A673 (cell line): ENCODE measurements at regions not wholly inside any gene's neighbourhood (a gene's known extent, or its start where the extent isn't known, plus 50 kb on each side); places are given as distances from the start of the nearest gene placed in this dataset.

Experiments
- EZH2 ChIP-seq: fragments of 200-600 bp; sonication (generic); IDR thresholded peaks from 2 replicates; pipeline ENCODE4 v1.6.1; 2017; ENCODE audit warnings: borderline replicate concordance, low read depth, mild to moderate bottlenecking, mixed read lengths, antibody characterized with exemption, low read length; ENCODE audit not compliant: poor library complexity, severe bottlenecking
- TF ChIP-seq, protein P1 (sequence below): fragments of 300-800, 200-600 bp; sonication (generic); conservative IDR thresholded peaks from 2 replicates; pipeline ENCODE4 v1.5.1; 2017; ENCODE audit warnings: low read depth, mild to moderate bottlenecking, antibody characterized with exemption, low read length, moderate library complexity, mixed read lengths

DNA sequence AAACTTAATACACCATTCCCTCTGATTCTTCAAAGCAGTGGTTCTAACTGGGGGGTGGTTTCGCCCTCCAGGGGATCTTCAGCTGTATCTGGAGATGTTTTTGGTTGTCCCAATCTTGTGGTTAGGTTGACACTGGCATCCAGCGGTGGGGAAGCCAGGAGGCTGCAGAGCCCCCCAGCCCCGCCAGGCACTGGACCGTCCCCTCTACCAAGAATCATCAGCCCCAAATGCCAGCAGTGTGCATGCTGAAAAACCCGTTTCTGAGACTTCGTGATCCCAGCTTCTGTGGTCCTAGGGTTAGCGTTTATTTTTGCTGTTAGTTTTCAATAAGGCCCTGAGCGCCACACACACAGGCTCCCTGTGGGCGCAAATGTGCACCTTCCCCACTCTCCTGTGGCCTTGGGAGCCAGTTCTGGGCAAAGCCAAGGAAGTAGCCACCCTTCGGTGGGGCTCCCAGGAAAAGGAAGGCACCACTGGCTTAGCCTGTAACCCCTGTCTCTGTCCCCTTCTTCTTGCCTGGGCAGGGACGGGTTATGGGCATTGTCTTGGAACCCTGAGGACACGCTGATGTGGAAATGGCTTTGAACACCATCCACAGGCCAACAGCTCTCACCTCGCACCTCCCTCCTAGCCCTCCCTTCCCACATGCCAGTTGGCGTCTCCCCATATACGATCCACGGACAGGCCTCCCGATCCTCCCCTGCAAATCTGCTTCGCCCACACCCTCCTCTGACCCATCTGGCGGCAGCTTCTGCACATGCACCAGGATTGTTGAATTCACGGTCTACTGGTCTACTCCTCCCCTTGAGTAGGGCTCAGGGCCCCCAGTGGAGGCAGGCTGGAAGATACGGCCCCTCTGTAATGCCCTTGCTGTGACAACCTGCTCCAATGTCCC, 71.4 kb upstream of the CCND1 start:
- TF ChIP-seq, protein P1, sequence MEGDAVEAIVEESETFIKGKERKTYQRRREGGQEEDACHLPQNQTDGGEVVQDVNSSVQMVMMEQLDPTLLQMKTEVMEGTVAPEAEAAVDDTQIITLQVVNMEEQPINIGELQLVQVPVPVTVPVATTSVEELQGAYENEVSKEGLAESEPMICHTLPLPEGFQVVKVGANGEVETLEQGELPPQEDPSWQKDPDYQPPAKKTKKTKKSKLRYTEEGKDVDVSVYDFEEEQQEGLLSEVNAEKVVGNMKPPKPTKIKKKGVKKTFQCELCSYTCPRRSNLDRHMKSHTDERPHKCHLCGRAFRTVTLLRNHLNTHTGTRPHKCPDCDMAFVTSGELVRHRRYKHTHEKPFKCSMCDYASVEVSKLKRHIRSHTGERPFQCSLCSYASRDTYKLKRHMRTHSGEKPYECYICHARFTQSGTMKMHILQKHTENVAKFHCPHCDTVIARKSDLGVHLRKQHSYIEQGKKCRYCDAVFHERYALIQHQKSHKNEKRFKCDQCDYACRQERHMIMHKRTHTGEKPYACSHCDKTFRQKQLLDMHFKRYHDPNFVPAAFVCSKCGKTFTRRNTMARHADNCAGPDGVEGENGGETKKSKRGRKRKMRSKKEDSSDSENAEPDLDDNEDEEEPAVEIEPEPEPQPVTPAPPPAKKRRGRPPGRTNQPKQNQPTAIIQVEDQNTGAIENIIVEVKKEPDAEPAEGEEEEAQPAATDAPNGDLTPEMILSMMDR = no peak
- no peak for TF ChIP-seq EZH2
